ENCODE measurements at regions not wholly inside any gene's neighbourhood (a gene's known extent, or its start where the extent isn't known, plus 50 kb on each side); places are given as distances from the start of the nearest gene placed in this dataset.

GRCh38 chr2:65500310-65501040 lies 68.1 kb upstream of the SPRED2 start:
- TF ChIP-seq CTCF (IDR thresholded peaks at IDR 0.05) = no peak
- no peak for TF ChIP-seq POLR2A (IDR thresholded peaks at IDR 0.05)
